H9 (cell line): ENCODE measurements at regions not wholly inside any gene's neighbourhood (a gene's known extent, or its start where the extent isn't known, plus 50 kb on each side); places are given as distances from the start of the nearest gene placed in this dataset.

Source experiments
- DNase-seq: peaks from one replicate; pipeline ENCODE4 v3.0.0-alpha.2; 2017
- H2AFZ ChIP-seq: one replicate; pipeline ENCODE4 v1.6.1; 2013; ENCODE audit warnings: mild to moderate bottlenecking, low read length, control low read depth, moderate library complexity
- H2AK5ac ChIP-seq: 2 replicates; pipeline ENCODE4 v1.6.1; 2013; ENCODE audit warnings: low read length, control low read depth, mixed read lengths; ENCODE audit not compliant: insufficient read length
- H2BK120ac ChIP-seq: one replicate; pipeline ENCODE4 v1.6.1; 2013; ENCODE audit warnings: low read depth, mild to moderate bottlenecking, low read length, control low read depth, inconsistent platforms; ENCODE audit not compliant: poor library complexity, severe bottlenecking
- H2BK12ac ChIP-seq: 2 replicates; pipeline ENCODE4 v1.6.1; 2013; ENCODE audit warnings: low read length, control low read depth, mixed read lengths, low read depth; ENCODE audit not compliant: insufficient read length
- H2BK15ac ChIP-seq: 2 replicates; pipeline ENCODE4 v1.6.1; 2013; ENCODE audit warnings: low read depth, low read length, control low read depth
- H2BK20ac ChIP-seq: one replicate; pipeline ENCODE4 v1.6.1; 2013; ENCODE audit warnings: low read depth, mild to moderate bottlenecking, low read length, control low read depth, inconsistent platforms; ENCODE audit not compliant: poor library complexity, severe bottlenecking
- H2BK5ac ChIP-seq: 2 replicates; pipeline ENCODE4 v1.6.1; 2013; ENCODE audit warnings: low read length, control low read depth, mixed read lengths; ENCODE audit not compliant: insufficient read length
- H3K14ac ChIP-seq: 2 replicates; pipeline ENCODE4 v1.6.1; 2013; ENCODE audit warnings: low read length, control low read depth; ENCODE audit not compliant: insufficient read depth
- H3K18ac ChIP-seq: 2 replicates; pipeline ENCODE4 v1.6.1; 2013; ENCODE audit warnings: low read depth, mild to moderate bottlenecking, mixed read lengths, low read length, control low read depth; ENCODE audit not compliant: insufficient read length
- H3K23ac ChIP-seq: 2 replicates; pipeline ENCODE4 v1.6.1; 2013; ENCODE audit warnings: low read length, control low read depth, mixed read lengths, low read depth; ENCODE audit not compliant: insufficient read length
- H3K23me2 ChIP-seq: 2 replicates; pipeline ENCODE4 v1.6.1; 2013; ENCODE audit warnings: low read depth, mild to moderate bottlenecking, mixed read lengths, low read length, control low read depth; ENCODE audit not compliant: insufficient read length, poor library complexity, severe bottlenecking
- H3K27ac ChIP-seq: 2 replicates; pipeline ENCODE4 v1.5.1; 2013; ENCODE audit warnings: low read length, control low read depth, mixed read lengths, low read depth; ENCODE audit not compliant: insufficient read length
- H3K27me3 ChIP-seq: 2 replicates; pipeline ENCODE4 v1.6.1; 2013; ENCODE audit warnings: low read length, control low read depth, inconsistent platforms; ENCODE audit not compliant: insufficient read depth
- H3K4ac ChIP-seq: 2 replicates; pipeline ENCODE4 v1.6.1; 2013; ENCODE audit warnings: low read depth, mild to moderate bottlenecking, control low read depth, inconsistent platforms, low read length, moderate library complexity
- H3K4me1 ChIP-seq: 2 replicates; pipeline ENCODE4 v1.6.1; 2013; ENCODE audit warnings: low read length, control low read depth, inconsistent platforms; ENCODE audit not compliant: insufficient read depth
- H3K4me2 ChIP-seq: 2 replicates; pipeline ENCODE4 v1.6.1; 2013; ENCODE audit warnings: low read length, control low read depth, mixed read lengths; ENCODE audit not compliant: insufficient read length, insufficient read depth
- H3K56ac ChIP-seq: 2 replicates; pipeline ENCODE4 v1.6.1; 2013; ENCODE audit warnings: low read depth, mild to moderate bottlenecking, mixed read lengths, low read length, control low read depth; ENCODE audit not compliant: insufficient read length
- H3K79me1 ChIP-seq: 2 replicates; pipeline ENCODE4 v1.6.1; 2013; ENCODE audit warnings: low read depth, mild to moderate bottlenecking, moderate library complexity, low read length, control low read depth, inconsistent platforms; ENCODE audit not compliant: insufficient read depth, poor library complexity, severe bottlenecking
- H3K79me2 ChIP-seq: 2 replicates; pipeline ENCODE4 v1.6.1; 2013; ENCODE audit warnings: low read length, control low read depth, inconsistent platforms; ENCODE audit not compliant: insufficient read depth
- H3K9ac ChIP-seq: 2 replicates; pipeline ENCODE4 v1.6.1; 2013; ENCODE audit warnings: low read length, control low read depth, mixed read lengths; ENCODE audit not compliant: insufficient read length; ENCODE audit errors: extremely low read depth
- H3K9me3 ChIP-seq: one replicate; pipeline ENCODE4 v1.6.1; 2013; ENCODE audit warnings: low read depth, low read length, inconsistent platforms; ENCODE audit not compliant: control insufficient read depth
- H3T11ph ChIP-seq: one replicate; pipeline ENCODE4 v1.6.1; 2013; ENCODE audit warnings: mild to moderate bottlenecking, low read length, control low read depth, inconsistent platforms
- H4K20me1 ChIP-seq: one replicate; pipeline ENCODE4 v1.6.1; 2013; ENCODE audit not compliant: control insufficient read depth, insufficient read length, insufficient read depth
- H4K5ac ChIP-seq: 2 replicates; pipeline ENCODE4 v1.6.1; 2013; ENCODE audit warnings: low read depth, mild to moderate bottlenecking, mixed read lengths, low read length, control low read depth; ENCODE audit not compliant: insufficient read length
- H4K8ac ChIP-seq: replicated peaks from 2 replicates; pipeline ENCODE4 v1.6.1; 2013; ENCODE audit warnings: low read length, control low read depth, mixed read lengths, low read depth; ENCODE audit not compliant: insufficient read length
- H4K91ac ChIP-seq: 2 replicates; pipeline ENCODE4 v1.6.1; 2013; ENCODE audit warnings: low read depth, mild to moderate bottlenecking, moderate library complexity, mixed read lengths, low read length, control low read depth; ENCODE audit not compliant: insufficient read length
- H3K27ac Mint-ChIP-seq, 3 experiments: 2 replicates in 2 of 3; 3 replicates in 1 of 3; pipeline ENCODE4 v1.8.0; 2020 to 2021; ENCODE audit warnings: mixed read lengths in 3 of 3, mild to moderate bottlenecking in 1 of 3, moderate library complexity in 1 of 3
- H3K27me3 Mint-ChIP-seq: 2 replicates; pipeline ENCODE4 v1.8.0; 2021; ENCODE audit warnings: low read depth, mild to moderate bottlenecking, moderate library complexity, mixed read lengths
- H3K36me3 Mint-ChIP-seq, 3 experiments: 2 replicates in 2 of 3; 3 replicates in 1 of 3; pipeline ENCODE4 v1.8.0; 2020 to 2021; ENCODE audit warnings: low read depth in 3 of 3, mixed read lengths in 3 of 3; ENCODE audit not compliant: insufficient read depth in 1 of 3
- H3K4me1 Mint-ChIP-seq, 2 experiments: 2 replicates each; pipeline ENCODE4 v1.8.0; 2020; ENCODE audit warnings: mixed read lengths in 2 of 2
- H3K4me3 Mint-ChIP-seq, 2 experiments: 2 replicates in 1 of 2; 3 replicates in 1 of 2; pipeline ENCODE4 v1.8.0; 2020 to 2021; ENCODE audit warnings: mild to moderate bottlenecking in 2 of 2, mixed read lengths in 2 of 2, moderate library complexity in 1 of 2
- H3K9me3 Mint-ChIP-seq, 2 experiments: 2 replicates in 1 of 2; 3 replicates in 1 of 2; pipeline ENCODE4 v1.8.0; 2020; ENCODE audit warnings: mild to moderate bottlenecking in 2 of 2, mixed read lengths in 2 of 2, moderate library complexity in 1 of 2
- CTCF ChIP-seq: fragments of 200-600 bp; sonication (generic); conservative IDR thresholded peaks from 3 replicates; pipeline ENCODE4 v1.8.0; 2021; ENCODE audit warnings: antibody characterized with exemption, mild to moderate bottlenecking
- WGBS: extraction: QIAGEN DNeasy Blood & Tissue Kit; methylation state at CpG from one replicate; pipeline ENCODE4 v1.1.7; 2013; ENCODE audit warnings: missing lambda C conversion rate, low lambda C conversion rate, mixed read lengths; ENCODE audit not compliant: insufficient read length; ENCODE audit errors: extremely low coverage; 5-methylcytosine and 5-hydroxymethylcytosine counted together

GRCh38 chr7:46513447-46513848 lies 592.4 kb upstream of the IGFBP3 start:
- H3K4me1 Mint-ChIP-seq = no peaks in the 10 kb centered on the region

More at GRCh38 chr7:46513447-46513848, 592.4 kb upstream of the IGFBP3 start:
- Histone ChIP-seq H3K14ac (no peak overlapping the region), H3K4ac (no peak overlapping the region), H2AFZ (no peak overlapping the region), H2BK15ac (no peak overlapping the region), H3K9me3 (no peaks in the 10 kb centered on the region), H3K79me2 (no peaks in the 10 kb centered on the region), H2BK12ac (no peak overlapping the region), H3K27me3 (no peaks in the 10 kb centered on the region), H3K79me1 (no peaks in the 10 kb centered on the region), H2BK20ac (no peak overlapping the region), H3K23me2 (no peaks in the 10 kb centered on the region), H3K9ac (no peak overlapping the region), H3K4me1 (no peaks in the 10 kb centered on the region), H2AK5ac (no peak overlapping the region), H3K56ac (no peak overlapping the region), H3K18ac (no peak overlapping the region), H2BK5ac (no peak overlapping the region), H2BK120ac (no peak overlapping the region), H3K23ac (no peak overlapping the region), H3K27ac (no peak overlapping the region), H4K20me1 (no peaks in the 10 kb centered on the region), H4K5ac (no peak overlapping the region), H4K91ac (no peak overlapping the region), H4K8ac (no peak overlapping the region), H3T11ph (no peak overlapping the region), H3K4me2 (no peak overlapping the region)
- Mint-ChIP-seq H3K27me3 (peaks cover 6% of the 10 kb centered on the region), H3K36me3 (no peaks in the 10 kb centered on the region), H3K27ac (no peak overlapping the region), H3K9me3 (no peaks in the 10 kb centered on the region; a peak in 1 of 5 replicates), H3K4me3 (no peak overlapping the region)
- DNase-seq = no peak
- no peak for TF ChIP-seq CTCF
- no CpG with 5 or more reads among the region's 3 CpGs for WGBS
